A549 (cell line): ENCODE measurements at regions not wholly inside any gene's neighbourhood (a gene's known extent, or its start where the extent isn't known, plus 50 kb on each side); places are given as distances from the start of the nearest gene placed in this dataset.

ENCODE experiments used
- CBX2 ChIP-seq: fragments of 200-600 bp; sonication (generic); IDR thresholded peaks from 2 replicates; pipeline ENCODE4 v1.6.1; 2016; ENCODE audit warnings: low read depth, mild to moderate bottlenecking, borderline replicate concordance
- CTCF ChIP-seq: fragments of >200 bp; sonication (Bioruptor Twin); formaldehyde crosslinking; IDR thresholded peaks from 3 replicates; pipeline ENCODE4 v1.5.1; 2016
- EHF ChIP-seq: fragments of 250-450 bp; sonication (Bioruptor Pico); IDR thresholded peaks from 2 replicates; pipeline ENCODE4 v1.5.0; 2020; ENCODE audit warnings: mild to moderate bottlenecking
- EP300 ChIP-seq, 2 experiments: fragments of >200 bp; sonication (Bioruptor Twin); formaldehyde crosslinking; IDR thresholded peaks; 2 replicates in 1 of 2; 3 replicates in 1 of 2; pipeline ENCODE4 v1.6.1; 2016 to 2017
- FOSL2 ChIP-seq, 2 experiments: fragments of 450-650 bp in 1 of 2; fragments of >200 bp in 1 of 2; sonication (Bioruptor Twin) in 1 of 2; formaldehyde crosslinking; IDR thresholded peaks; 2 replicates each; pipeline versions ENCODE4 v1.5.0 to v1.6.1; 2016 to 2020; ENCODE audit warnings: mild to moderate bottlenecking in 1 of 2, moderate library complexity in 1 of 2
- KDM1A ChIP-seq: fragments of 200-600 bp; sonication (generic); IDR thresholded peaks from 2 replicates; pipeline ENCODE4 v1.6.1; 2016; ENCODE audit warnings: low read depth, mild to moderate bottlenecking
- MAFK ChIP-seq: fragments of 450-650 bp; IDR thresholded peaks from 2 replicates; pipeline ENCODE4 v1.6.1; 2014; ENCODE audit not compliant: partially characterized antibody
- MAZ ChIP-seq: fragments of 150-350 bp; IDR thresholded peaks from 2 replicates; pipeline ENCODE4 v1.6.1; 2014; ENCODE audit warnings: antibody characterized with exemption, low read depth, low read length, borderline replicate concordance
- MYC ChIP-seq: IDR thresholded peaks from 2 replicates; pipeline ENCODE4 v1.6.1; 2012; ENCODE audit warnings: mild to moderate bottlenecking, inconsistent platforms, low read length, improper control_type of control experiment, borderline replicate concordance
- POLR2A ChIP-seq: IDR thresholded peaks from 2 replicates; pipeline ENCODE4 v1.6.1; 2012; ENCODE audit warnings: mild to moderate bottlenecking, low read length
- POLR2AphosphoS2 ChIP-seq: conservative IDR thresholded peaks from 2 replicates; pipeline ENCODE4 v1.6.1; 2012; ENCODE audit warnings: low read length, improper control_type of control experiment, inconsistent platforms
- REST ChIP-seq: fragments of 200-600 bp; sonication (generic); IDR thresholded peaks from 2 replicates; pipeline ENCODE4 v1.6.1; 2016; ENCODE audit warnings: antibody characterized with exemption, mild to moderate bottlenecking, moderate library complexity
- RNF2 ChIP-seq: fragments of 200-600 bp; sonication (generic); IDR thresholded peaks from 2 replicates; pipeline ENCODE4 v1.6.1; 2016; ENCODE audit warnings: low read depth, mild to moderate bottlenecking, antibody characterized with exemption, moderate library complexity, borderline replicate concordance
- ZFP36 ChIP-seq: fragments of 450-650 bp; IDR thresholded peaks from 2 replicates; pipeline ENCODE4 v1.6.1; 2014; ENCODE audit warnings: borderline replicate concordance; ENCODE audit not compliant: partially characterized antibody

GRCh38 chr4:81634766-81635549 is 163.3 kb upstream of the RASGEF1B start:
- TF ChIP-seq REST (no peak), CTCF (no peak), EHF (CRISPR knock-in tag) (no peak), POLR2A (no peak), MAFK (no peak), FOSL2 (IDR thresholded peaks at IDR 0.05) (no peak), FOSL2 (CRISPR knock-in tag; IDR thresholded peaks at IDR 0.05) (no peak), EP300 (IDR thresholded peaks at IDR 0.05) (no peak), MAZ (no peak), MYC (no peak), RNF2 (no peak), ZFP36 (no peak), POLR2AphosphoS2 (no peak), KDM1A (no peak), CBX2 (no peak)
